DMS153 treated with DMSO at 0.1 percent for 48 hours (cell line): ENCODE measurements at regions not wholly inside any gene's neighbourhood (a gene's known extent, or its start where the extent isn't known, plus 50 kb on each side); places are given as distances from the start of the nearest gene placed in this dataset.

Experiments
- DNase-seq: peaks from one replicate; lab custom pipeline; 2025; ENCODE audit not compliant: unreplicated experiment; lab: John Stamatoyannopoulos, UW

DNA sequence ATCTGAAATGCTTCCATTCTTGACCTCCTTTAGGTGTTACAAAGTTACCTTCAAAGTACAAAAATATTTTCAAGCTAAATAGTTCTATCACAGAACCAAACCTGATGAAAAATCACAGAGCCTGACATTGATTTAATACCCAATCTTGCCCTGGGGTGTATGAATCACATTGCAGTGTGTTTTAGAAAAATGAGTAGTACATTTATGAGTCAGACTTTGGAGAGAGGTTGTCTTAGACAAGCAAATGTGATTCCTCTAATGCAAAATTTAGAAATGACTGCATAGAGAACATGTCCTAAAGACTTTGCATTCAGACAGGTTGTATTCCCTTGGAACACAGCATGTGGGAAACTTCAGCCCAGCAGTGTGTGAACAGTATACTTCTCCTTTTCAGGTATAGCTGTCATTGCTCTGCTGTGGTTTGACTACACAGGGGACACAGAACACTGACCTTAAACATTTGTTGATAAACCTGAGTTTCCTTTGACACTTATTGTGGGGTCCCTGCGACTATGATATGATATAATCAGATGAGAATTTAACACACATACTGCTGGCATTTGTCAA is 972.1 kb downstream of the JRKL start:
- DNase-seq: no peak

- no peak for DNase-seq
These were observed 973.5 kb downstream of the JRKL start for GRCh38 chr11:97363331-97363730.

GRCh38 chr11:97364047-97364446 is 974.2 kb downstream of the JRKL start:
- no peak for DNase-seq

DNA sequence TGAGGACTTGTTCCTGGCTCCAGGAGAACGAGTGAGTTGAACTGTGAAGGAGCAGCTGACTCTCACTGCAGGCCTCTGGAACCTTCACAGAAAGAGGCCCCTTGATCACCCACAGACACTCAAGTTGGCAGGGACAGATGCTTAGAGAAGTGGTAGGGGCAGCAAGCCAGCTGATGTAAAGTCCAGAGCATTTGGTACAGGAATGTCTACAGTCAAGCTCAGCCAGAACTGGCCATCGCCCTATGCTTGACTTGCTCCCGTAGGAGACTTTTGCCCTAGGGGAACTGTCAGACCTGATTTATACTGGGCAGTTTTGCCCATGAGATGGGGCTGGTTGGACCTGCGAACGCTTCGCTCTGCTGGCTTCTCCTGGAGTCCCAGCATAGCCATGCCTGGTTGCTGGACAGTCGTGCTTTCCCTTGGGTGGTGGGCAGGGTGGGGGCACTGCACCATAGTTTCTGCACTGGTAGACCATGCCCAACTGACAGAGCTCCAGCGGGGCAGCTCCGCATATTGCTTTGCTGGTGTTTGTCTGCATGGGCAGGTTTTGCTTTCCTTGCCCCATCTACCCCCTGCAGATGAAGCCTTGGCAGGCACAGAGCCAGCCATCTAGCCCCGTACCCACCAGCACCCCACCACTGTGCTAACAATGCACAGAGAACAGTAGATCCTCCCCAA is 977.7 kb downstream of the JRKL start:
- no peak for DNase-seq

DNA sequence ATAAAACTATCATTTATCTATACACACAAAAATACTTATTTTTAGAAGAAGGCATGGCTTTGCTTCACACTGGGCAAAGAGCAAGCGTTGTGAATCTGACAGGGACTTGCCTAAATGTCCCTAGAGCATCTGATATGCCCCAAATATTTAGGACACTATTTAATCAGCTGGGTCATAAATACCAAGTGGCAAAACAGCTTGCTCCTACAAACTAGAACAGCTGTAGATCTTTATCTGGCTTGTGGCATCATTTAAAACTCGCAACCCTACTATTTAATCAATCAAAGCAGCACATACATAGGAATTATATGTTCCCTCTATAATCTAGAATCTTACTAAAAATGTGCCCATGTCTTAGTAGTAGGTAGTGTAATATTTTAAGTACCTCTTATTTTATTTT is 999.5 kb downstream of the JRKL start:
- no peak for DNase-seq

DNA sequence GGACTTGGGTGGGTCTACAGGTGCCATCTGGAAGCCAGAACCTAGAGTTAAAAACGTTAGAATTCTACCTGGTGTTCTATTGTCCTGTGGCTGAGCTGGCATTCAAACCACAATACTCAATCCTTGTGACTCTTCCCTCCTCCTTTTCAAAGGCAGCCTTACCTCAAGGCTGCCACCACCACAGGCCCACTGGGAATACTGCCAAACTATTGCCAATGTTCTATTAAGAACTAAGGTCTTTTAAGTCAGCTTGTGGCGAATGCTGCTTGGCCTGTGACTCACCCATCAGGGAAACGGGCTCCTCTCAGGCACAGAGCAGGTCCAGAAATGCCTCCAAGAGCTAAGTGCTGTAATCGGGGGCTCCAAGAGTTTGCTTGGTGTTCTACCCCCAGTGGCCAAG is 1008.4 kb downstream of the JRKL start:
- no peak for DNase-seq

GRCh38 chr11:97409141-97409540 is 1019.3 kb downstream of the JRKL start:
- DNase-seq: no peak

- no peak for DNase-seq
These were observed 1025.0 kb downstream of the JRKL start for GRCh38 chr11:97414801-97415200.

DNA sequence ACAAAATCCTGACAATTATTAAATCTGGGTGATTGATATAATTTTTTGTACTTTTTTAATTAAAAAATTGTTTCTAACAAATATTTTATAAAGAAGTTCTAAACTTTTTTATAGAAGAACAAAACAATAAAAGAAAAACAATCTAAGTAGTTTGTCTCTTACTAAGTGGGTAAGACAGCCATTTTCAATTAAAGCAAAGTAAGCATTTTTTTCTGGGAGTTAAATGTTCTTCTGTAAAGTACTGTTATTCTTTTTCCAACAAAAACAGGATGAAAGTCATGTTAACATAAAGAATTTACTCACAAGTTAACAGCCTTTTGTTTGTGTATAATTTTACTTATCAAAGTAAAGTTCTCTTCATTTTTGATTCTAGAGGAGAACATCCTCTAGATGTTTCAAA is 1029.9 kb downstream of the JRKL start:
- DNase-seq: no peak

GRCh38 chr11:97428247-97428790 is 1038.5 kb downstream of the JRKL start:
- no peak for DNase-seq

DNA sequence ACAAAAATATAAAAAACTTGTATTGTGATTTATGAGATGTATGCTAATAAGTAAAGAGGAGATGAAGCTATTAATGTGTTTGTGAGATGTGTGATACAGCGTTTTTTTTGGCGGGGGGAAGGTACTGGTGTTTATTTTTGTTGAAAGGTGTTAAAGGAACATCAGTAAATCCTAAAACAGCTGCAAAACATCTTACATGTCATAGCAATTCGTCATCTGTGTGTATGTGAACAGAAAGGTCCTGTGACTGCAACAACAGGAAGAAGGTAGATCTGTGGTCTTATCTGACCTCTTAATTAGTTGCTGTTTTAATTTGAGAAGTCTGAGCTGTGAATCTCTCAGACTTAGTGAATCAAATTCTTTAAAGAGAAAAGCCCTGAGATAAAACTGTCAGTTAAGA is 1041.1 kb downstream of the JRKL start:
- no peak for DNase-seq

DNA sequence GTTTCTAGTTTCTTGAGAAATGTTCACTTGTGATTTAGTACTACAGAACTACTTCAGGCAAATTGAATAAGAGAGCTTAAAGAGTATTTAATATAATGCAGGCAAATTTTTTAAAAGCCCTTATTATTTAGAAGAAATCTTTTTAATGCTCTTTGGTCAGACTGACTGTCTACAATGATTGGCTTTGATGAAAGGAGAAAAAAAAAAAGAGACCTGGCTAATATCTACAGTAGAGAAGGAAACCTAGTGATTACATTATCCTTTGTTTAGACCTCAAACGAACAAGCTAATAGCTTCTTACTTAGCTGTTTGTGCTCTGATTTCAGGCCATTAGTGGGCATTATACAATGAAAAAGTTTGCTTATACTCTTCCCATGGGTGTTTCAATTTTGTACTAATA is 1043.1 kb downstream of the JRKL start:
- no peak for DNase-seq

DNA sequence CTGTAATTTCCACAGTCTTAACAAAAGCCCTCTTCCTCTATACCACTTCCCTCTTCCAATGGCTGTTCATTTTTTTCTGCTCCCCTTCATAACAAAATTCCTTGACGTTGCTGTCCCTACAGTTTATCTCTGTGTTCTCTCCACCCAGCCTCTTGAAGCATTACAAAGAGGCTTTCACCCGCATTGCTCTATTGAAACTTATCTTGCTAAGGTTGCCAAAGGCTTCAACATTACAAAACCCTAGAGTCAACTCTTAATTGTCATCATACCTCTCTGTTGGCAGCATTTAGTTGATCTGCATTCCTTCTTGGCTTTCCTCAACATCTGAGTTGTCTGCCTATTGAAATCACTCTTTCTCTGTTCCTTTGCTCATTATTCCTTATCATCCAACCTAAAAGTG is 1055.7 kb downstream of the JRKL start:
- no peak for DNase-seq

DNA sequence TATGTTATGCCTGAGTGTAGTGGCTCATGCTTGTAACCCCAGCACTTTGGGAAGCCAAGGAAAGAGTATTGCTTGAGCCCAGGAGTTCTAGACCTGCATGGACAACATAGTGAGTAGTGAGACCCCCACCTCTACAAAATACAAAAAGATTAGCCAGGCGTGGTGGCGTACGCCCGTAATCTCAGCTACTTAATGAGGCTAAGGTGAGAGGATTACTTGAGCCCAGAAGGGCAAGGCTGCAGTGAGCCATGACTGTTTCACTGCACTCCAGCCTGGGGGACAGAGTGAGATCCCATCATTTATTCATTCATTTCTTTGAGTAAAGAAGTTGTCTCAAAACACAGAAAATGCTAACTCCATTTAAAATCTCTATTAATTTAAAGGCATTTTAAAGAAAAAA is 1061.6 kb downstream of the JRKL start:
- no peak for DNase-seq

GRCh38 chr11:97454988-97455387 is 1065.2 kb downstream of the JRKL start:
- no peak for DNase-seq

- DNase-seq: no peak
These were observed 1070.3 kb downstream of the JRKL start for GRCh38 chr11:97460091-97460490.

GRCh38 chr11:97461044-97461880 is 1071.4 kb downstream of the JRKL start:
- no peak for DNase-seq

DNA sequence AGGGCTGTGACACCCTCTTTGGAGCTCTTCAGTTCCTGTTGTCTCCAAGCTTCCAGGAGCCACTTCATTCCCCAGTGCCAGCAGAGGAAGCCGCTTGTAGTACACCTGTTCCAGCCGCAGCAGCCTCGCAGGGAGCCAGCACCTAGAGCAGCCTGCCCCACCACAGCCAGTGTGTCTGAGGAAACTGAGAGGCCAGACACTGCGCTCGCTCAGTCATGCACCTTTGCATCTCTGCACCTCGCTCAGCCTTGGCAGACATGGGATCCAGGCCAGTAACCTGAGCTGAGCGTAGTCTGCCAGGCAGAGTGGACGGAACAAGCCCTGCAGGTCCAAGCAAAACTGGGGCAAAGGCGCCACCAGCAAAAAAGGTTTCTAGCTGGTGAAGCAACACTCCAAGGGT is 1072.1 kb downstream of the JRKL start:
- no peak for DNase-seq

DNA sequence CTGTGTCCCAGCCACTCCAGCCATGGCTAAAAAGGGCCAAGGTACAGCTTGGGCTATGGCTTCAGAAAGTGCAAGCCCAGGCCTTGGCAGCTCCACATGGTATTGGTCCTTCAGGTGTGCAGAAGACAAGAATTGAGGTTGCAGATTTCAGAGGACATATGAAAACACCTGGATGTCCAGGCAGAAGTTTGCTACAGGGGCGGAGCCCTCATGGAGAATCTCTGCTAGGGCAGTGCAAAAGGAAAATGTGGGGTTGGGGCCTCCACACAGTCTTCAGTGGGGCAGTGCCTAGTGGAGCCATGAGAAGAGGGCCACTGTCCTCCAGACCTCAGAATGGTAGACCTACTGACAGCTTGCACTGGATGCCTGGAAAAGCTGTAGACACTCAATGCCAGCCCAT is 1074.1 kb downstream of the JRKL start:
- no peak for DNase-seq

DNA sequence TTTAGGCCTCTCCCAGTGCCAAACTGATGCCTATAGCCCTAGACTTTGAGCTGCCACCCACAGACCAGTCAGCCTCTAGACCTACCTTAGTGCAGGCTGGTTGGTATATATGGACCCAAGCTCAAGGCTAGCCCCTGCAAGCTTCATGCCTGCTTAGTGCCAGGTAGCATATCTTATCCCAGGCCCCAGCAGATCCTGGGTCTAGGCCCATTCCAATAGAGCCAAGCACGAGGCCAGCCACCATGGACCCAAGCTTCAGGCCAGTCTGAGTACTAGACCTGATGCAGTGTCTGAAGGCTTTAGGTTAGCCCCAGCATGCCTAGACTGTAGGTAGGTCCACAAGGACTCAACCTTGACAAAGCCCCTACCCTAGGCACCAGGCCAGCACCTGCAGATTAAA is 1081.7 kb downstream of the JRKL start:
- no peak for DNase-seq

- DNase-seq: no peak
These were observed 1097.6 kb downstream of the JRKL start for GRCh38 chr11:97487387-97487786.

DNA sequence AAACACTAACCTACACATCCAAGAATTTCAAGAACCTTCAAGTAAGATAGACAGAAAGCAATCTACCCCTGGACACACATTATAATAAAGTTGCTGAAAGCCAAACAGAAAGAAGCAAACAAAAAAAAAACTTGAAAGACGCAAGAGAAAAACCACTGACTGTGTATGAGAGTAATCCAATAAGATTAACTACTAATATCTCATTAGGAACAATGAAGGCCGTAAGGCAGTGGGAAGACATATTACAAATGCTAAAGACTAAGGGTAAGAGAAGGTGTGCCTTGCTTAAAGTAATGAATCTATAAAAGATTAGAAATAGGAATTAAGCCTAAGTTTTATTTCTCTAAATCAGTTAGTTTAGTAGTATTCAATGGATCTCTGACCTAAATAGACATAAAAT is 1109.1 kb downstream of the JRKL start:
- DNase-seq: no peak
